ENCODE measurements at regions not wholly inside any gene's neighbourhood (a gene's known extent, or its start where the extent isn't known, plus 50 kb on each side); places are given as distances from the start of the nearest gene placed in this dataset.

- TF ChIP-seq CTCF (IDR thresholded peaks at IDR 0.05) (no peak), POLR2A (IDR thresholded peaks at IDR 0.05) (no peak), EP300 (IDR thresholded peaks at IDR 0.05) (no peak)
These were observed 291.4 kb upstream of the ISL1 start for GRCh38 chr5:51091816-51092215.
